Left kidney (tissue), 1 donor: ENCODE measurements at regions not wholly inside any gene's neighbourhood (a gene's known extent, or its start where the extent isn't known, plus 50 kb on each side); places are given as distances from the start of the nearest gene placed in this dataset.
"Not testable (repeated sequence)": the region's sequence is repeated elsewhere in the genome, so short reads cannot be mapped to it uniquely, and the experiment has no call there.

Source experiments
- DNase-seq: peaks from one replicate; pipeline ENCODE4 v3.0.0-alpha.2; 2013

DNA sequence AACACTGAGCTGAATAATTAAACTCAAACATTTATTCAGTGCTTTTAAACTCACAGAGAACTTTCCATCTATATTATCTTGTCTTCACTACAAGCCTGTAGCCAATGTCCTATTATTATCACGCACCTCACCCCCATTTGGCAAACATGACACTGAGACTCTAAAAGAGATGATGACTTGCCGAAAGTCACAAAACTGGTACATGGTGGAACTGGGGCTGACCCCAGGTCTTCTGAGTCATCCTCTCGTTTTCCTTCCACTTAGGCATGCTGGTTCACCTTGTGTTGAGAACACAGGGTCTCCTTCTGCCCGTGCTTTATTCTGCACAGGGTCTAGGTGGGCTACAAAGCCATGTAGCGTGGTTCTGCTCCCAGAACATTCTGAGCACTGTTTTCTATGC lies 230.0 kb upstream of the MGAT5 start:
- DNase-seq = no peak

DNA sequence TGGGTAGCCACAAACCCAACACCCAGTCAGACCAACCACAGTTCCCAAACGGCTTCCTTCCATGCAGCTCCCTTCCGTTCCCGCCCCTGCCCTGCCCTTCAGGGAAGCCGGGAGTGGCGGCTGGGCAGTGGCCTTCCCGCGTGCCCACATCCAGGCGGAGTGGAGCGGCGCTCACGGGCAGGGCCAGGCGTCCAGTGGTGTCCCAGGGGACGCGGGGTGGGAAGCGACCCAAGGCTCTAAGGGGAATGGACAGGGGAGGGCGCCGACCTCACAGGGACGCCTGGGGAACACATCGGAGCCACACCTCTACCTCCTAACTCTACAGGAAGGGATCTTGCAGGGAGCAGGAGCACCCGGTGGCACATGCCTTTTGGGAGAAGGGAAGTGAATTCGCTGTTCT lies 225.9 kb upstream of the MGAT5 start:
- DNase-seq = no peak

DNA sequence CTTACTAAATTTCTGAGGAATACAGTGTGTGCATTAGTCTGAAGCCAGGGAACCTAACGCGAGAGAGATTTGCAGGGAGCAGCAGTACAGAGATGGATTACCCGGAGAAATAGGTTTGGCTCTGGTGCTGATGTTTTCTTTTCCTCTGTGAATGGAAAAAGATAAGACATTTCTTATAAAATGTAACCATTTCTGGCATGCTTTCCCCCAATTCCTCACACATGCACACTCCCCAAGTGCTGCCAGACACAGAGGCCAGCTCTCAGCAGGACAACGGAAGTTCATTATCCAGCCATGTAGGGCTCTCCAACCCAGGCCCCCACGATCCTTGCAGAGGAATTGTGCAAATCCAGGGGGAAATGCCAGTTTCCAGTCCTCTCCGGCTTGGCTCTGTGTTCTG lies 224.5 kb upstream of the MGAT5 start:
- DNase-seq = no peak

DNA sequence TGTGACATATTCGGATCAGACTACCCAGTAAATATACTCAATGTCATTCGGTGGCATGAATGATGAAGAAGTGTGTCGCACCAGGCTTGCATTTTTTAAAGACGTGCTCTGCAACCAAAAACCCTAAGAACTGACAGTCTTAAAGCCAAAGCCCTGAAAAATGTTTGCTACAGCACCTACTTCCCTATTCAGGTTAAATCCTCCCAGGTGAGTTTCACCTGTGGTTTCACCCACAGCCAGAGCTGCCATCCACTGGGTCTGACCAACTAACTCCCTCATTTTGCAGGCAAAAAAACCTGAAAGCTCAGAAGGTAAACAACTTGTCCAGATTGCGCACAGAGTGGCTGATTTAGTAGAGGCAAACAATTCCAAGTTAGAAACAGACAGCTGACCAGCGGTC lies 222.3 kb upstream of the MGAT5 start:
- no peak for DNase-seq

DNA sequence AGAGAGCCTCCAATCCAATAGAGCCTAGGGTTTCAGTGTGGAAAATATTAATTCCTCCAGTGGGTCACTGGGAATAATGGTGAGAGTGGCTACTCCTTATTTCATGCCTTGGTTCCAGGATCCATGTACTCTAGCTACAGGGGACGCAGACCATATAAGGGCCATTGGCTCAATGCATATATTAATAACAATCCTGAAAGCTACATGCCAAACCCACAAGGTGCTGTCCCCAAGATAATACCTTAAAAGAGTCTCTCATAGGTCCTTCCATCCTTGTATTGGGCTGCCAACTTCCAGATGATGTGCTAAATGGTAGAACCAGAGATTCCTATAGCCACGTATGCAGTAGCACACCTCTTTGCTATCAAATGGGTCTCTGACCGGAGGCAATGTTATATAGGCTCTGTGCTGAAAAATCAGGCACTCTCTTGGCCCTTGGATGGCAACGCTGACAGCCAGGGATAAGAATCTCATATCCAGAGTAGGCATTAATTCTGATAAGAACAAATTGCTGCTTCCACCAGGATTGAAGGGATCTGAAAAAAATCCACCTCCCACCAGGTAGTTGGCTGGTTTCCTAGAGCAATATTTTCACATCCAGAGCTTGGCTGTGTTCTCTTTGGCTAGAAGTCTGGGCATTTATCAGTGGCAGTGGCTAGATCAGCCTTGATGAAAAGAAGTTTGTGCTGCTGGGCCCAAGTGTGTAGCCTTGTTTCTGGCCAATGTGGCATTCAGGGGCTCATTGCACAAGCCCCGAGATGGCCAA lies 218.1 kb upstream of the MGAT5 start:
- no peak for DNase-seq

DNA sequence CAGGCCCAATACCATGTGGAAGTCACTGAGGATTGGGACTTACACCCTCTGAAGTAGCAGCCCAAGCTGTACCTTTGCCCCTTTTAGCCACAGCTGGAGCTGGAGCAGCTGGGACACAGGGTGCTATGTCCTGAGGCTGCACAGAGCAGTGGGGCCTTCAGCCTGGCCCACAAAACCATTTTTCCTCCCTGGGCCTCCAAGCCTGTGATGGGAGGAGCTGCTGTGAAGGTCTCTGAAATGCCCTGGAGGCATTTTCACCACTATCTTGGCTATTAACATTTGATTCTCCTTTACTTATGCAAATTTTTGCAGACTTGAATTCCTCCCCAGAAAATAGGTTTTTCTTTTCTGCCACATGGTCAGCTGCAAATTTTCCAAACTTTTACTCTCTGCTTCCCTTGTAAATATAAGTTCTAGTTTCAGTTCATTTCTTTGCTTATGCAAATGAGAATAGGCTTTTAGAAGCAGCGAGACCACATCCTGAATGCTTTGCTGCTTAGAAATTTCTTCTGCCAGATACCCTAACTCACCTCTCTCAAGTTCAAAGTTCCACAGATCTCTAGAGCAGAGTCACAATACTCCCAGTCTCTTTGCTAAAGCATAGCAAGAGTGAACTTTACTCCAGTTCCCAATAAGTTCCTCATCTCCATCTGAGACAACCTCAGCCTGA lies 213.8 kb upstream of the MGAT5 start:
- no peak for DNase-seq

DNA sequence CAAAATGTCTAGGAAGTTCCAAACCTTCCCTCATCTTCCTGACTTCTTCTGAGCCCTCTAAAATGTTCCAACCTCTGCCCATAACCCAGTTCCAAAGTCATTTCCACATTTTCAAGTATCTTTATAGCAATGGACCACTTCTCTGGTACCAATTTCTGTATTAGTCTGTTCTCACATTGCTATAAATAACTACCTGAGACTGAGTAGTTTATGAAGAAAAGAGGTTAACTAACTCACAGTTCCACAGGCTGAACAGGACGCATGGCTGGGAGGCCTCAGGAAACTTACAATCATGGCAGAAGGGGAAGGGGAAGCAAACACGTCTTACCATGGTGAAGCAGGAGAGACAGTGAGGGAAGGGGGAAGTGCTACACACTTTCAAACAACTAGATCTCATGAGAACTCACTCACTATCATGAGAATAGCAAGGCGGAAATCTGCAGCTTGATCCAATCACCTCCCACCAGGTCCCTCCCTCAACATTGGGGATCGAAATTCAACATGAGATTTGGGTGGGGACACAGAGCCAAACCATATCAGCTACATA lies 213.2 kb upstream of the MGAT5 start:
- not testable (repeated sequence) for DNase-seq

DNA sequence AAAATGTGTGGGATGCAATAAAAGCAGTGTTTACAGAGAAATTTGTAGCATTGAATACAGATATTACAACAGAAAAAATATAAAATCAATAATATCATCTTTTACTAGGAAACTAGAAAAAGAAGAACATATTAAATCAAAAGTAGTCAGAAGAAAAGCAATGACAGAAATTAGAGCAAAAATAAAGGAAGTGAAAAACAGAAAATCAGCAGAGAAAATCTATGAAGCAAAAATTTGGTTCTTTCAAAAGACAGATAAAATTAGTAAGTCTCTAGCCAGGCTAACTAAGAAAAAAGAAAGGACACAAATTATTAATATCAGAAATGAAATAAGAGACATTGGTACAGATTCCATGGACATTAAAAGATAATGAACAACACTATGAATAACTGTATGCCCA lies 212.0 kb upstream of the MGAT5 start:
- no peak for DNase-seq

DNA sequence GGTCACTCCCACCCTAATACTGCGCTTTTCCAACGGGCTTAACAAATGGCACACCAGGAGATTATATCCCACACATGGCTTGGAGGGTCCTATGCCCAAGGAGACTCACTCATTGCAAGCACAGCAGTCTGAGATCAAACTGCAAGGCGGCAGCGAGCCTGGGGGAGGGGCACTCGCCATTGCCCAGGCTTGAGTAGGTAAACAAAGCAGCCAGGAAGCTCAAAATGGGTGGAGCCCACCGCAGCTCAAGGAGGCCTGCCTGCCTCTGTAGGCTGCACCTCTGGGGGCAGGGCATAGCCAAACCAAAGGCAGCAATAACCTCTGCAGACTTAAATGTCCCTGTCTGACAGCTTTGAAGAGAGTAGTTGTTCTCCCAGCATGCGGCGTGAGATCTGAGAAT lies 210.8 kb upstream of the MGAT5 start:
- DNase-seq = not testable (repeated sequence)

DNA sequence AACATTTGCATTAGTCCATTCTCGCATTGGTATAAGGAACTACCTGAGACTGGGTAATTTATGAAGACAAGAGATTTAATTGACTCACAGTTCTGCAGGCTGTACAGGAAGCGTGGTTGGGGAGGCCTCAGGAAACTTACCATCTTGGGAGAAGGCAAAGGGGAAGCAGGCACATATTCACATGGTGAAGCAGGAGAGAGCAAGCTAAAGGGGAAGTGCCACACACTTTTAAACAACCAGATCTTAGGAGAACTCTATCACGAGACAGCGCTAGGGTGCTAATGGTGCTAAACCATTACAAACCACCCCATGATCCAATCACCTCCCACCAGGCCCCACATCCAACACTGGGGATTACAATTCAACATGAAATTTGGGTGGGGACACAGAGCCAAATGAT lies 201.7 kb upstream of the MGAT5 start:
- DNase-seq = no peak

DNA sequence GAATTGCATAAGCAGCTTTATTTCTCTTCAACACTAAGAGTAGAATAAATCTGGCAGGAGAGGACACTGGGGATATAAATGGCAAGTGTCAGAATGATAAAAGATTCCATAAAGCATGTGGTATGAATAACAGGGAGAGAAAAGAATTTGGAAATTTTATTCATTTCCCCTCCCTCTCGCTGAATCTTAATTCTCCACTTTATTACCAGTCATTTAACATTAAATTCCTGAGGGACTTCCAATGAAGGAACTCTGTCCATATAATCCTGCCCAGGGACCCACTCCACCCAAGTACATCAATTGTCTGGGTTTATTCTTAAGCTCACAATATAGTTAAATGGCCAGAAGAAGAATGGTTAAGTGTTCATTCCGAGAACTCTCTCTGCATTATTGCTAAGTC lies 197.7 kb upstream of the MGAT5 start:
- no peak for DNase-seq

DNA sequence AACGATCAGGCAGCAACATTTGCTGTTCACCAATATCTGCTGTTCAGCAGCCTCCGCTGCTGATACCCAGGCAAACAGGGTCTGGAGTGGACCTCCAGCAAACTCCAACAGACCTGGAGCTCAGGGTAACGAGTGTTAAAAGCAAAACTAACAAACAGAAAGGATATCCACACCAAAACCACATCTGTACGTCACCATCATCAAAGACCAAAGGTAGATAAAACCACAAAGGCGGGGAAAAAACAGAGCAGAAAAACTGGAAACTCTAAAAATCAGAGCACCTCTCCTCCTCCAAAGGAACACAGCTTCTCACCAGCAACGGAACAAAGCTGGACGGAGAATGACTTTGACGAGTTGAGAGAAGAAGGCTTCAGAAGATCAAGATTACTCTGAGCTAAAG lies 192.8 kb upstream of the MGAT5 start:
- not testable (repeated sequence) for DNase-seq

DNA sequence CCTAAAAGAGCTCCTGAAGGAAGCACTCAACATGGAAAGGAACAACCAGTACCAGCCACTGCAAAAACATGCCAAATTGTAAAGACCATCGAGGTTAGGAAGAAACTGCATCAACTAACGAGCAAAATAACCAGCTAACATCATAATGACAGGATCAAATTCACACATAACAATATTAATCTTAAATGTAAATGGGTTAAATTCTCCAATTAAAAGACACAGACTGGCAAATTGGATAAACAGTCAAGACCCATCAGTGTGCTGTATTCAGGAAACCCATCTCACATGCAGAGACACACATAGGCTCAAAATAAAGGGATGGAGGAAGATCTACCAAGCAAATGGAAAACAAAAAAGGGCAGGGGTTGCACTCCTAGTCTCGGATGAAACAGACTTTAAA lies 191.6 kb upstream of the MGAT5 start:
- not testable (repeated sequence) for DNase-seq

DNA sequence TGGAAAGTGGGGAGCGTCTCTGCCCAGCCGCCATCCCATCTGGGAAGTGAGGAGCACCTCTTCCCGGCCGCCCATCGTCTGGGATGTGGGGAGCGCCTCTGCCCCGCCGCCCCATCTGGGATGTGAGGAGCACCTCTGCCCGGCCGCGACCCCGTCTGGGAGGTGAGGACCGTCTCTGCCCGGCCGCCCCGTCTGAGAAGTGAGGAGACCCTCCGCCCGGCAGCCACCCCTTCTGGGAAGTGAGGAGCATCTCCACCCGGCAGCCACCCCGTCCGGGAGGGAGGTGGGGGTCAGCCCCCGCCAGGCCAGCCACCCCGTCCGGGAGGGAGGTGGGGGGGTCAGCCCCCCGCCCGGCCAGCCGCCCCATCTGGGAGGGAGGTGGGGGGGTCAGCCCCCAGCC lies 190.0 kb upstream of the MGAT5 start:
- not testable (repeated sequence) for DNase-seq

DNA sequence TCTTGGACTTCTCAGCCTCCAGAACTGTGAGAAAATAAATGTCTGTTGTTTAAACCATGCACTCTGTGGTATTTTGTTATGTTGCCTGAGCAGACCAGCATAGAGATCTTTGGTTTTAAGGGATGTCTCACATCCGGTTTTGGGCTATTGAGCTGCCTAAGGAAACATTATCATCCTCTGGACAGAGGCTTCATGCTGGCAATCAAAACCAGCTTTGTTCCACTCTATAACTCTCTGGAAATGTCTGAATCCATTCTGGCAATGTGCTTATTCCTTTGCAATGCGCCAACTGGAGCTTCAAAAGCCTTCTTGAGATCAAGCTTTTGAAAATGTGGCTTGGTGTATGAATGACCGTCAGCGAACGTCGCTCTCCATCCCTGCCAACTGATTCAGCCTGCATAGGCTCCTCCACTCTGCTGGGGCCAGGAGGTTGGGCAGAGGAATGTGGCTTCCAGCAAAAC lies 183.6 kb upstream of the MGAT5 start:
- no peak for DNase-seq

DNA sequence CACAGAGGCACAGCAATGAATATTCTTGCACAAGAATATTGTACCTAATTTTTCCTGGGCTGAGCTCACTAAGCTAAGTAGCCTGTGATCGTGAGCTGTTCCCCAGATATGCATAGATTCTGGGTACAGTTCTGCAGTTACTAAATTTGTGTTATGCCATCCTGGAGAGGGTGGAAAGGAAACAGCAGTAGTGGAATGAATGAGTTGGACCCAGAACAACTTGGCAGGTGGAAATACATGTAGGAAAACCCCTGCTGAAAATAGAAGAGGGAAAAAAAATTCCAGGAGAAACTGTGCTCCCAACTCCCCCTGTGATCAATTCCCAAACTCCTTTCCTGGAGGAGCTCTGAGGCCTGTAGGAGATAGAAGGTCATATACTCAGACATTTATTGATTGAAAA lies 181.5 kb upstream of the MGAT5 start:
- DNase-seq = no peak

DNA sequence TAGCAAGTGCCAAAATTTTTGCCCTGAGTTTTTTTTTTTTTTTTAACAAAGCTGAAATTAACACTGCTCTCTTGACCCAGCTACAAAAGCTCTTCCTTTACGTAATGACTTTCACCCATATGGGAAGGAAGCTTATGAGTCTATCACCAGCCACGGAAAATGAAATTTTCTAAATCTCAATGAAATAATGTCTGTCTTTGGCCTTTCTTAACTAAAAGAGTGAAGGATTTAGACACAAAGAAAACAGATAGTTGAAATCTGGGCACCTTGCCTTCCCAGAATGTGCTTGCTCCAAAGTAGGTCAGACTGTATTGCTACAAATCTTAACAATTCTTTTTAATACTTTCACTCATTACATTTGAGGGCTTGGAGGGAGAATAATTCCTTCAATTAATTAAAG lies 180.8 kb upstream of the MGAT5 start:
- DNase-seq = no peak

DNA sequence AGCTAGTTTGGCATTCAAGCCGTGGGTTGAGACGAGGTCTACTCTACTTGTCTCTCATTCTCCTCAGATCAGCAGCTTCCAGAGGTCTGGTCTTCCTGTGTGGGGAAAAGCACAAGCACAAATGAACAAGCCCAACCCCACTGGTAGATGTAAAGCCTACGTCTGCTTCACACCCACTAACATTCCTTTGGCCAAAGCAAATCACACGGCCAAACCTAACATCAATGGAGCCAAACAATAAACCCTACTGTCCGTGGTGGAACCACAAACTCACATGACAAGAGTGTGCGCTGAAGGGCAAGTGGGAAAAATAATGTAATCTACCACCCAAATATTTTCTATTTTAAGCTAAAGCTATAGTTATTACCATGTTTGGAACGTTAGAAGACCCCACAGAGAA lies 179.3 kb upstream of the MGAT5 start:
- DNase-seq = no peak

DNA sequence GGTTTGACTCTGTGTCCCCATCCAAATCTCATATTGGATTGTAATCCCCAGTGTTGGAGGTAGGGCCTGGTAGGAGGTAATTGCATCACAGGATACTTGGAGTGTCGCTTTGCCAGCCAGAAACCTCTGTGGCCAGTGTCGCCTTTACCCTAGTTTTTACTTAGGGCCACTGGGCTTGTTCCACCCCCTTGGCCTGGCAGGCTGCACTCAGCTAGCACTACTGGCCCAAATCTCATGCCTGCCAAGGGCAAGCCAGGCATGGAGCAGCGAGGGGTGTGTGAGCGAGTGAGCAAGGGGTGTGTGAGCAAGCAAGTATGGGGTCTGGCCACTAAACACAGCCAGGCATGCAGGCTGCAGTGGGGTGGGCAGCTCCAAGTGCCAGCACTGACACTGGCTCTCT lies 178.7 kb upstream of the MGAT5 start:
- no peak for DNase-seq

DNA sequence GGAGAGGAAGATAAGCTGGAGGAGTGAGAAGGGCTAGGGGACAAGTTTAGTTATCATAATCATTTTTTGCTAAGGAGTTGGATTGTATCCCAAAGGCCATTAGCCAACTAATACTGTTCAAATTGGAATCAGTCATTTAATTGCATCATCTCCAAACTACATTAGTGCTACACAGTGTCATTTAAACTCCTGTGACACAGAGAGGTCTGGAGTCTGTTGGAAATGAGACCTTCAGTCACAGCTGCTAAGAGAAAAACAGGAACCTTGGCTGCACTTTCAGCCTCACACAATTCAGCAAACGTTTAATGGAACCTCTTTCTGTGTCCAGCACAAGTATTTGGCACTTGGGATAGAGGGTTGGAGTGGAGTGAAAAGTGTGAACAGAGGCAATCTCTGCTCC lies 175.5 kb upstream of the MGAT5 start:
- DNase-seq = no peak

DNA sequence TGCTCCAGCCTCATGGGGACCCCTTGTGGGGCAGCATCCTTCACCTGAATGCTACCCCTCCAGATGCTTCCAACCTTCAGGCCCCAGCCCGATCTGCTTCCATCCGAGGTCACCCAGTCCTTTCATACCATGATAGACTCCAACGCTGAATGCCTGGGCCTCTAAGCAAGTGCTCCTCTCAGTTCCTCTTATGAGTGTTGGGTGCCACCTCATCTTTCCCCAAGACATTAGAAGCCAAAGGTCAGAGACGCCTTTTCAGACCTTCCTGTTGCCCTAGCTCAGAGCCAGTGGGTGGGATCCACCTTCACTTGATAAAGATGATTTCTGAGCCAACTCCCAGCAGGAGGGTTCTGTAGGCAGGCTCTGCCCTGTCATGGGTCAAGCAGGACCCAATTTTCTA lies 174.5 kb upstream of the MGAT5 start:
- no peak for DNase-seq

DNA sequence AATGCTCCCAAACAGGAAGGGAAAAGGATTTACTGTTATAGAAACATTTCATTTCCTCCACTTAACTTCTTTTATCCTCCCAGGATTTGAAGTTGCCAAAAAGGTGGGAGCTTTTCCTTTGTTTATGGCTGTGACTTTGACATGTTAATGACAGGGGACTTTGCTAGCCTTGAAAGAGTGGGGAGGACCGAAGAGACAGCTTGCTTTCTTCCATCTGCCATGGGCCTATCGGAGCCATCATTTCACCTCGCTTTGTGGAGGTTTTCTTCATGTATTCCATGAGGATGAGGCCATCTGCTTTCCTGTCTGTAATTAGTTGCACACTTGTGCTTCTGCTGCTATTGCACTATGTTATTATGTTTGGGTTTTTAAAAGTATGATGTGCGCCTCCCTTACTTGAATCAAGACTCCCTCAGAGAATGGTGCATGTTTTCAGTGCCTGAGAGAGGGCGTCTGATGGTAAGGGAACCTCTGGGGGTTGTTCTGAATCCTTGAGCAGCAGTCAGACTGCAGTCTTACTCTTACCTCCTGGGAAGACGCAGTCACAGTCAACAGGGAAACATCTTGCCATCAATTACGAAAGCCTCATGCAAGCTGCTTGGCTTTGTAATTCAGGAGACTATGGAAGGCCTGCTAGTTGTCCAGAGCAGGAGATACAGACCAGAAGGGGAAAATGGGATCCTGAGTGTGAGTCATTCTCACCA lies 173.3 kb upstream of the MGAT5 start:
- DNase-seq = peak; percentile 10
